Progenitor cell of endocrine pancreas (in vitro differentiated cells): ENCODE measurements at regions not wholly inside any gene's neighbourhood (a gene's known extent, or its start where the extent isn't known, plus 50 kb on each side); places are given as distances from the start of the nearest gene placed in this dataset.

ENCODE experiments used
- DNase-seq: peaks from one replicate; pipeline ENCODE4 v3.0.0; 2021; ENCODE audit warnings: low spot score; ENCODE audit not compliant: unreplicated experiment
- H3K27ac Mint-ChIP-seq: 2 replicates; pipeline ENCODE4 v1.8.0; 2021; ENCODE audit warnings: mild to moderate bottlenecking, moderate library complexity, mixed read lengths
- H3K27me3 Mint-ChIP-seq: 2 replicates; pipeline ENCODE4 v1.8.0; 2021; ENCODE audit warnings: mixed read lengths
- H3K36me3 Mint-ChIP-seq: 2 replicates; pipeline ENCODE4 v1.8.0; 2022; ENCODE audit warnings: mixed read lengths; ENCODE audit not compliant: insufficient read depth
- H3K4me1 Mint-ChIP-seq: 2 replicates; pipeline ENCODE4 v1.8.0; 2021; ENCODE audit warnings: low read depth, mixed read lengths
- H3K4me3 Mint-ChIP-seq: 2 replicates; pipeline ENCODE4 v1.8.0; 2021; ENCODE audit warnings: low read depth, mild to moderate bottlenecking, moderate library complexity, mixed read lengths
- H3K9me3 Mint-ChIP-seq: 2 replicates; pipeline ENCODE4 v1.8.0; 2021; ENCODE audit warnings: low read depth, mixed read lengths
- CTCF ChIP-seq: fragments of 200-600 bp; sonication (generic); IDR thresholded peaks from one replicate; pipeline ENCODE4 v1.5.0; 2021; ENCODE audit warnings: antibody characterized with exemption, mild to moderate bottlenecking; ENCODE audit not compliant: unreplicated experiment

GRCh38 chr10:78278058-78278404 is 244.4 kb downstream of the RPS24 start:
- H3K27me3 Mint-ChIP-seq, result peaks cover 11% of the 10 kb centered on the region
- H3K27ac Mint-ChIP-seq, result no peak overlapping the region
- H3K36me3 Mint-ChIP-seq, result no peaks in the 10 kb centered on the region
- H3K9me3 Mint-ChIP-seq, result no peaks in the 10 kb centered on the region
- H3K4me3 Mint-ChIP-seq, result no peak overlapping the region
- peaks cover 15% of the 10 kb centered on the region for H3K4me1 Mint-ChIP-seq
- no peak for TF ChIP-seq CTCF
- no peak for DNase-seq

DNA sequence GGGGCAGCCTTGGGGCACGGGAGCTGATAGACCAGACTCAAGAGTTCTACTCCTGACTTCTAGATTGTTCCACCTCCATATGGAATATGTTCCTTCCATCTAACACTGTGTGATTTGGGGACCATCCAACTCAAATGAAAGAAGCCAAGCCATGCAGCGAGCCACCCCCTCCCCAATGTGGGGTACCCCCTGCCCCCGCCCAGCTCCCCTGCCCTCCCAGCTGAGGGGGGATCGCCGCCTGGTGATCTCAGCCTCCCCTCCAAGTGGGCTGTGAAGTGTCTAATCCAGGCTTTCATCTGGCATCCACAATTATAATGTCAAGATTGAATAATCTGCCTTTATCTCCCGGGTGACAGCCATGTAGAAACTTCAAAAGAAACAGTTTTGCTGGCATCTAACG is 246.1 kb downstream of the RPS24 start:
- Mint-ChIP-seq H3K4me1 (peaks cover 31% of the 10 kb centered on the region), H3K27me3 (peaks cover 11% of the 10 kb centered on the region), H3K9me3 (no peaks in the 10 kb centered on the region), H3K4me3 (no peak overlapping the region), H3K36me3 (no peaks in the 10 kb centered on the region), H3K27ac (no peak overlapping the region)
- no peak for DNase-seq
- TF ChIP-seq CTCF, result no peak

DNA sequence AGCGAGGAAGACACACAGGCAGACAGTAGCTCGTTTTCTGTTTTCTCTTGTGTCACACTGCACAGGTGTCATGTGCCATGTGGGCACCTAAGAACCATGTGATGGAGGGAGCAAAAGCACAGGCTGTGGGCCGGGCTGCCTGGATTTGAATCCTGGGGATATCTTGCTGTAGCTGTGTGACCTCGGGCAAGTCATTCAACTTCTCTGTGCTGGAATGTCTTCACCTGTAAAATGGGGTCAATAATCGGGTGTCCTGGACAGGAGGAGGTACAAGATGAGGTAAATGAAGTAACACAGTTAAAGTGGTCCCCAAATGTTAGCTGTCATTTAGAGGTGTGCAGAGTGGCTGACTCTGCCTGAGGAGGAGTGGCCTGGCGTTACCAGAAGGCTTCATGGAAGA is 246.9 kb downstream of the RPS24 start:
- H3K36me3 Mint-ChIP-seq, result no peaks in the 10 kb centered on the region
- no peak overlapping the region for H3K27ac Mint-ChIP-seq
- no peak for DNase-seq
- peaks cover 7% of the 10 kb centered on the region for H3K27me3 Mint-ChIP-seq
- H3K4me1 Mint-ChIP-seq, result peaks cover 38% of the 10 kb centered on the region
- TF ChIP-seq CTCF, result no peak
- H3K4me3 Mint-ChIP-seq, result no peak overlapping the region
- no peaks in the 10 kb centered on the region for H3K9me3 Mint-ChIP-seq

DNA sequence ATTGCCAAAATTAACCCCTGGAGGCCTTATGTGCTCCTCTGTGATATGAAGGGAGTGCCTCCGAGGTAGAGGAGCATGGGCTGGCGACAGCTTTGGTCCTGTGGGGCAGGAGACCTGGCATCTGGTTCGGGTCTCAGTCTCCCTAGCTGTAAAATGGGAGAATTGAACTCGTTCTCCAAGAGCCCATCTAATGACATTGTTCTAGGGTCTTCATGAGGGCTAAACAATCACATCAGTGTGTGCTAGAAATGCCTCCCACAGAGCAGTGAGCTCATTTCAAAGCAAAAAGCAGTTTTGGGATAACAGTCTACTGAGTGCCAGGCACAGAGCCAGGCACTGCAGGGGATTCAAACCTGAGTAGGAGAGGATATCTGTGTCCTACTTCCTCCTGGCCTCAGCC is 248.0 kb downstream of the RPS24 start:
- TF ChIP-seq CTCF, result no peak
- no peak for DNase-seq
- peaks cover 40% of the 10 kb centered on the region for H3K4me1 Mint-ChIP-seq
- no peaks in the 10 kb centered on the region for H3K36me3 Mint-ChIP-seq
- H3K27me3 Mint-ChIP-seq, result peaks cover 6% of the 10 kb centered on the region
- H3K4me3 Mint-ChIP-seq, result no peak overlapping the region
- no peak overlapping the region for H3K27ac Mint-ChIP-seq
- no peaks in the 10 kb centered on the region for H3K9me3 Mint-ChIP-seq

- Mint-ChIP-seq H3K36me3 (no peaks in the 10 kb centered on the region), H3K27ac (no peak overlapping the region), H3K4me1 (peaks cover 47% of the 10 kb centered on the region), H3K27me3 (no peaks in the 10 kb centered on the region), H3K4me3 (no peak overlapping the region), H3K9me3 (no peaks in the 10 kb centered on the region)
- no peak for TF ChIP-seq CTCF
- DNase-seq, result no peak
Observed at GRCh38 chr10:78283069-78283682, 249.5 kb downstream of the RPS24 start.
